HG03460 (cell line): ENCODE measurements at regions not wholly inside any gene's neighbourhood (a gene's known extent, or its start where the extent isn't known, plus 50 kb on each side); places are given as distances from the start of the nearest gene placed in this dataset.

Experiments used
- ATAC-seq: cut with Tn5 transposase; IDR thresholded peaks from one replicate; pipeline ENCODE4 v1.9.1; 2021; ENCODE audit not compliant: unreplicated experiment

GRCh38 chr3:182732232-182733015 is 60.9 kb upstream of the ATP11B start:
- ATAC-seq, result no peak

- ATAC-seq, result no peak
These were observed 57.6 kb upstream of the ATP11B start for GRCh38 chr3:182735672-182736071.

GRCh38 chr3:182737825-182738224 is 55.5 kb upstream of the ATP11B start:
- no peak for ATAC-seq

- no peak for ATAC-seq
These were observed 54.5 kb upstream of the ATP11B start for GRCh38 chr3:182738583-182739411.

- no peak for ATAC-seq
These were observed 53.7 kb upstream of the ATP11B start for GRCh38 chr3:182739619-182740018.

- ATAC-seq, result no peak
These were observed 52.6 kb upstream of the ATP11B start for GRCh38 chr3:182740710-182741109.

- no peak for ATAC-seq
These were observed 52.1 kb upstream of the ATP11B start for GRCh38 chr3:182741214-182741613.
